ENCODE measurements at regions not wholly inside any gene's neighbourhood (a gene's known extent, or its start where the extent isn't known, plus 50 kb on each side); places are given as distances from the start of the nearest gene placed in this dataset.
"Not testable (repeated sequence)": the region's sequence is repeated elsewhere in the genome, so short reads cannot be mapped to it uniquely, and the experiment has no call there.

DNA sequence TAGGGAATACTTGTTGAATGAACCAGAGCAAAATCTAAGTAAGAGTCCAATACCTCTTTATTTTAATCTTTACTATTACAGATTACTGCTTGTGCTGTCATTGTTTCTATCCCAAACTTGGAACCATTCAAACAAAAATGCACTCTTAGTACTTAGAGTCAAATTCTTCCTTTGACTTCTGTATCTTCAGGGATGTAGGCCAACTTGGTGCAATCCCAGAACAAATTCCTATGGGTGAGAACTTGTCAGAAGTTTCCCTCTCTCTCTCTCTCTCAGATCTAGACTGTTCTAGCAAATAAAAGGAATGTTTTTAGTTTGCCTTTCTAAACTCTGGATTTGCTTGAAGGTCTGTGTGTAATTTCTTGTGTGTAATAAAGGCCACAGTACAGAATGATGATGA lies 329.0 kb upstream of the TMTC4 start:
- Mint-ChIP-seq H3K4me3 (no peak overlapping the region), H3K36me3 (ENCODE audit: low read depth) (no peaks in the 10 kb centered on the region), H3K4me1 (ENCODE audit: low read depth) (no peaks in the 10 kb centered on the region), H3K27me3 (no peaks in the 10 kb centered on the region), H3K27ac (no peak overlapping the region), H3K9me3 (no peaks in the 10 kb centered on the region)
- intact Hi-C loops (cut with micrococcal nuclease) = no loop called here

DNA sequence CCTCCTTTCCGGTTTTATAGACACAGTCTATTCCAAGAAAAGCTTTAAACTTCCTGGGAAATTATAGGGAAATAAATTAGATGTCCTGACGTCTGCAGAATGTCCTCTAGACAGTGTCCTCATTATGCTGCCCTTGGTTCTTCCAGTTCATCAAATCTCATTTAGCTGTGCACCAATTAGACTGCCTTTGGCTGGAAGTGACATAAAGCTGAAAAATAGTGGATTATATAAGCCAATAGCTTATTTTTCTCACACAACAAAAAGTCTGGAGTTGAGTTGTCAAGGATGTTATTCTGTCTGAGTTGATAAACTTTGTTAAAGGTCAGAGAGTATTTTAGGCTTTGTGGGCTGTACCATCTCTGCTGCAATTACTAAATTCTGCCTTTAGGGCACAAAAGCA lies 314.8 kb upstream of the TMTC4 start:
- peaks cover 18% of the 10 kb centered on the region for H3K9me3 Mint-ChIP-seq
- no peak overlapping the region for H3K27ac Mint-ChIP-seq
- no peaks in the 10 kb centered on the region for H3K27me3 Mint-ChIP-seq
- no peaks in the 10 kb centered on the region for H3K36me3 Mint-ChIP-seq (ENCODE audit: low read depth)
- H3K4me3 Mint-ChIP-seq = no peak overlapping the region
- intact Hi-C loops (cut with micrococcal nuclease) = no loop called here
- H3K4me1 Mint-ChIP-seq (ENCODE audit: low read depth) = no peaks in the 10 kb centered on the region

DNA sequence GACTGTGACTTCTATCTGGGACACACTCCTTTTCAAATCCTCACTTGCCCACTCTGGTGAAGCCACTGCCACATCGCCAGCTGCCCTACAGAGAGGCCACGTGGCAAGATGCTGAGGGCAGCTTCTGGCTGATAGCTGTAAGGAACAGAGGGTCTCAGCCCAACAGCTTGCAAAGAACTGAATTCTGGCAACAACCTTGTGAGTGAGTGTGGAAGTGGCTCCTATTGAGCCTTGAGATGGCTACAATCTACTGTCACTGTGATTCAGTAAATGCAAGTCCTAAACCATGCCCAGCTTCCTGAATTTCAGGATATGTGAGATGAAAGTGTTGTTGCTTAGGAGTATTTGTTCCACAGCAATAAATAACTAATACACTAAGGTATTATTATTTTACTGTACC lies 314.3 kb upstream of the TMTC4 start:
- H3K27me3 Mint-ChIP-seq = no peaks in the 10 kb centered on the region
- no peaks in the 10 kb centered on the region for H3K4me1 Mint-ChIP-seq (ENCODE audit: low read depth)
- no peak overlapping the region for H3K4me3 Mint-ChIP-seq
- H3K27ac Mint-ChIP-seq = no peak overlapping the region
- H3K36me3 Mint-ChIP-seq (ENCODE audit: low read depth) = no peaks in the 10 kb centered on the region
- intact Hi-C loops (cut with micrococcal nuclease) = no loop called here
- H3K9me3 Mint-ChIP-seq = peaks cover 13% of the 10 kb centered on the region

DNA sequence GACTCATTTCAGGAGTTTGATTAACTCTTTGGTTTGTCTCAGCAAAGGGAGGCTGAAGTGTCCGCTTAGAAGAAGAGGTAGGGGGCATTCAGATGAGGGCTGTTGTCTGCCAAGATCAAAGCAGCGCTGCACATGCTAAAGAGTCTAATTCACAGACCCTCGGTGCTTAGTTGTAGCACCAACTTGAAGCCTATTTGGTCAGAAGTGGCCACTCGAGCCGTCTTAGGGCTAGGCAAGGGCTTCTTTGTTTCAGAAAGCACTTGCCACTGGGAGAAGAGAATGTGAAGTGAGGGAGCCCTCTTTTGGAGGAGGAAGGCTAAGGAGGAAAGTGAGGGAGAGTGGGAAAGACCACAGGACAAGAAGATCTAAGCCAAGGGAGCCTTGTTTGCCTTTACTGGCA lies 313.4 kb upstream of the TMTC4 start:
- H3K27me3 Mint-ChIP-seq = no peaks in the 10 kb centered on the region
- no peak overlapping the region for H3K27ac Mint-ChIP-seq
- no peak overlapping the region for H3K4me3 Mint-ChIP-seq
- peaks cover 11% of the 10 kb centered on the region for H3K9me3 Mint-ChIP-seq
- no peaks in the 10 kb centered on the region for H3K4me1 Mint-ChIP-seq (ENCODE audit: low read depth)
- H3K36me3 Mint-ChIP-seq (ENCODE audit: low read depth) = no peaks in the 10 kb centered on the region
- intact Hi-C loops (cut with micrococcal nuclease) = no loop called here

DNA sequence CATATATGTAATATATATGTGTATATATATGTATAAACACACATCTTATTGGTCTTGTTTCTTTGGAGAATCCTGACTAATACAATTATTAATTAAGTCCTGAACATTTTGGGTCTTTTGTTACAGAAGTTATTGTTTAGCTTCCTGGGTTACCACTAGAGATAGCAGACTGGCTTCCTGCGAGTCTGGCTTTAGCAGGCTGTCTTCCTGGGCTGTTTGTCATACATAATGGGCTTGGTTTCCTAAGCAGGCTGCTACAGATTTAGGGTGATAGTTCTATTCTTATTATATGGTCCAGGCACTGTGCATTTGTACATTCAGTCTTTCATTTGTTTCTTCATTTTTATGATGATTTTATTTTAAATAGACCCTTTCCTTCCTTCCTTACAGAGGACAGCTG lies 312.0 kb upstream of the TMTC4 start:
- no peaks in the 10 kb centered on the region for H3K27me3 Mint-ChIP-seq
- no peak overlapping the region for H3K4me3 Mint-ChIP-seq
- no peaks in the 10 kb centered on the region for H3K36me3 Mint-ChIP-seq (ENCODE audit: low read depth)
- H3K9me3 Mint-ChIP-seq = peaks cover 9% of the 10 kb centered on the region
- intact Hi-C loops (cut with micrococcal nuclease) = no loop called here
- no peak overlapping the region for H3K27ac Mint-ChIP-seq
- H3K4me1 Mint-ChIP-seq (ENCODE audit: low read depth) = no peaks in the 10 kb centered on the region

DNA sequence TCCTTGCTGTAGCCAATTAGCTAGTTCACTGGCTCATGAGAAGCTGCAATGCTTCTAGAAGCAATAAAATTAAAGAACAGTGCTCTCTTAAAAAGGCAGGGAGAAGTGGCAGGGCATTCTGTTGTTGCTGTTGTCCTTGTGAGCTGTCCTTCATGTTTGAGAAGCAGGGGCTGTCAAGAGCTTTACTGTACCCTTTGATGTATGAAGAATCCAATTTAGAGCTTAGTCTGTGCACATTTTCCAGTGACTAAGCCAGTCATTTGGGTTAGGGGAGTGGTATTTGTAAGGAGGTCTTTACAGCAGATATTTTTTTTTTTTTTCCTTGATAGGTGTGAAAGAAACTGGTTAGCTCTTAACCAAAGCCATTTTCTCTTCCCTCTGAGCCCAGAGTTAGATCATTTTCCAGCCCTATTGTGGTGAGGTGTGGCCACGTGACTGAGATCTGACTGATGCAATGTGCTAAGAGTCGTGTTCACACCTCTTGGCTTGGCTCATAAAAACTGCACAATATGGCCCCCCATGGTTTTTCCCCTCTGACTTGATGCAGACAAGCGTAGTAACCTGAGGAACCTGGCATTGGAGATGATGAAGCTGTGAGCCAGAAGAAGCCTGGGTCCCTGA lies 309.6 kb upstream of the TMTC4 start:
- H3K9me3 Mint-ChIP-seq = peaks cover 8% of the 10 kb centered on the region
- no peaks in the 10 kb centered on the region for H3K27me3 Mint-ChIP-seq
- no peak overlapping the region for H3K4me3 Mint-ChIP-seq
- intact Hi-C loops (cut with micrococcal nuclease) = no loop called here
- H3K27ac Mint-ChIP-seq = no peak overlapping the region
- H3K36me3 Mint-ChIP-seq (ENCODE audit: low read depth) = no peaks in the 10 kb centered on the region
- H3K4me1 Mint-ChIP-seq (ENCODE audit: low read depth) = no peaks in the 10 kb centered on the region

DNA sequence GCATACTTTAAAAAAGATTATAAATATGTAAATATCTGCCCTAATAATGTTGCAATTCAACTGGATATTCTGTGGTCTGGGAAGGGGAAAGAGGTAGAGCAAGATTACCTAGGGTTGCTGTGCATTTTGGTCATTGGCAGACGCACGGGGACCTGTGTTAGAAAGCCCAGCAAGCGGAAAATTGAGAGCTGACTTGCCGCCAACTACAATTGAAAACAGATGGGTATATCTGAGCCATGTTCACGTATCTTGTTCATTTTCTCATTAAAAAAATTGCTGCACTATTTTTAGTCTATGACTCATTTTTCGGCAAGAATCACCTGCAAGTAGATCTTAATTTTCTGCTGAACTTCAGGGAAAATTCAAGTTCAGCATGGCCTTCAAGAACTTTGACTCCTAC lies 308.5 kb upstream of the TMTC4 start:
- H3K27ac Mint-ChIP-seq = no peak overlapping the region
- peaks cover 8% of the 10 kb centered on the region for H3K9me3 Mint-ChIP-seq
- H3K36me3 Mint-ChIP-seq (ENCODE audit: low read depth) = no peaks in the 10 kb centered on the region
- H3K4me3 Mint-ChIP-seq = no peak overlapping the region
- intact Hi-C loops (cut with micrococcal nuclease) = no loop called here
- no peaks in the 10 kb centered on the region for H3K4me1 Mint-ChIP-seq (ENCODE audit: low read depth)
- H3K27me3 Mint-ChIP-seq = no peaks in the 10 kb centered on the region

DNA sequence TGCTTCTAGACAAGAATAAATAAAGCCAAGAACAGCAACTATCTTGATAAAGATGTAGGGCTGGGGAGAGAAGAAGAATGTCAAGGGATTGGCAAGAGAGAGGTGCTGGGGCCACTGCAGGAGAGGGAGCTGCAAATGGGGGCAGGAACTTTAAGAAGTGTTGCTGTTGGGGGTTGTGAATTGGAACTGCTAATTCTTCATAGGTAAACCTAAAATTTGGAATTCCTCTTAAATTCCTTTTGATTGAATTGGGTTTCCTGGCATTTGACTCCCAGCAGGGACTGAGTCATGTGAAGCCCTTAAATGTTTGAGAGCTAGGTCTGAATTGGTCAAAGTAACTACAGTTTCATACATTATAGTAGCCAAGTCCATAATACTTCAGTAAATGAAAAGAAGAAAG lies 305.6 kb upstream of the TMTC4 start:
- Mint-ChIP-seq H3K4me1 (ENCODE audit: low read depth) (no peaks in the 10 kb centered on the region), H3K27ac (no peak overlapping the region), H3K36me3 (ENCODE audit: low read depth) (no peaks in the 10 kb centered on the region), H3K9me3 (peaks cover 14% of the 10 kb centered on the region), H3K27me3 (peaks cover 3% of the 10 kb centered on the region), H3K4me3 (no peak overlapping the region)
- intact Hi-C loops (cut with micrococcal nuclease) = no loop called here

DNA sequence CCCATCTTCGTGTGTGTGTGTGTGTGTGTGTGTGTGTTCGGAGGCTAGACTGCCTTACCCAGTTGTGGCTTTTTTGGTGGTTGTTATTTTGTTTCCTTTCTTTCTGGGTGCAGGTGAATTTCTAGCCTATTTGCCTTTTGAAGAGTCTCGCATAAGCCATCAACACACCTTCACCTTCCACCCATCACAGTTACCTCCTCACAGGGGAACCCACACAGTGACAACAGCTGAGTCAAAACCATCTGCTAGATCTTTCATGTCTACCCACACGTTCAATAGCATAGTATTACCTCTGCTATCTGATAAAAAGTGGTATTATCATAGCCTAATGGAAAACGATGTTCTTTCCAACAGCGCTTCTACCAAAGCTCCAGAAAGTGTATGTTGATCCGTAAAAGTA lies 303.2 kb upstream of the TMTC4 start:
- no peaks in the 10 kb centered on the region for H3K4me1 Mint-ChIP-seq (ENCODE audit: low read depth)
- H3K9me3 Mint-ChIP-seq = peaks cover 18% of the 10 kb centered on the region
- H3K4me3 Mint-ChIP-seq = no peak overlapping the region
- peaks cover 3% of the 10 kb centered on the region for H3K27me3 Mint-ChIP-seq
- no peak overlapping the region for H3K27ac Mint-ChIP-seq
- H3K36me3 Mint-ChIP-seq (ENCODE audit: low read depth) = no peaks in the 10 kb centered on the region
- intact Hi-C loops (cut with micrococcal nuclease) = no loop called here

DNA sequence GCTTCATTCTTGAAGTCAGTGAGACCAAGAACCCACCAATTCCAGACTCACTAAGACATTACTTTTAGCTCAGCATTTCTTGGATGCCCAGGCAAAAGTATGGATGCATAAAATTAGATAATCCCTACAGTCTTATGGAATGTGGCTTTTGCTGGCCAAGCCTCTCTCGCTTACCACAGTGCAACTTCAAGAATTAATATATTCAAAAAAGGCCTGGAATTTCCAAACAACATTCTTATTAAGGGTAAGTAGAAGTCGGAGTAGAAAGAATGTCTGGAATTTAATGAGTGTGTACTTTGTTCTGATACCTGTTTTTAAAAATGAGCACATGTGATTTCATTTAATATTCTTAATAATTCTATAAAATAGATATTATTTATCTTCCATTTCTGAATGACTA lies 302.4 kb upstream of the TMTC4 start:
- H3K9me3 Mint-ChIP-seq = peaks cover 23% of the 10 kb centered on the region
- peaks cover 3% of the 10 kb centered on the region for H3K27me3 Mint-ChIP-seq
- intact Hi-C loops (cut with micrococcal nuclease) = no loop called here
- no peak overlapping the region for H3K4me3 Mint-ChIP-seq
- H3K27ac Mint-ChIP-seq = no peak overlapping the region
- H3K4me1 Mint-ChIP-seq (ENCODE audit: low read depth) = no peaks in the 10 kb centered on the region
- no peaks in the 10 kb centered on the region for H3K36me3 Mint-ChIP-seq (ENCODE audit: low read depth)

DNA sequence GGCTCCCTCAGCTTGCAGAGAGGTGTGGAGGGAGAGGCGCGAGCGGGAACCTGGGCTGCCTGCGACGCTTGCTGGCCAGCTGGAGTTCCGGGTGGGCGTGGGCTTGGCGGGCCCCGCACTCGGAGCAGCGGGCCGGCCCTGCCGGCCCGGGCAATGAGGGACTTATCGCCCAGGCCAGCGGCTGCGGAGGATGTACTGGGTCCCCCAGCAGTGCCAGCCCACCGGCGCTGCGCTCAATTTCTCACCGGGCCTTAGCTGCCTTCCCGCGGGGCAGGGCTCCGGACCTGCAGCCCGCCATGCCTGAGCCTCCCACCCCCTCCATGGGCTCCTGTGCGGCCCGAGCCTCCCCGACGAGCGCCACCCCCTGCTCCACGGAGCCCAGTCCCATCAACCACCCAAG lies 301.1 kb upstream of the TMTC4 start:
- H3K4me3 Mint-ChIP-seq; H3K36me3 Mint-ChIP-seq (ENCODE audit: low read depth); intact Hi-C loops (cut with micrococcal nuclease); H3K4me1 Mint-ChIP-seq (ENCODE audit: low read depth); H3K27ac Mint-ChIP-seq; H3K27me3 Mint-ChIP-seq: not testable (repeated sequence)
- H3K9me3 Mint-ChIP-seq = peaks cover 25% of the 10 kb centered on the region

DNA sequence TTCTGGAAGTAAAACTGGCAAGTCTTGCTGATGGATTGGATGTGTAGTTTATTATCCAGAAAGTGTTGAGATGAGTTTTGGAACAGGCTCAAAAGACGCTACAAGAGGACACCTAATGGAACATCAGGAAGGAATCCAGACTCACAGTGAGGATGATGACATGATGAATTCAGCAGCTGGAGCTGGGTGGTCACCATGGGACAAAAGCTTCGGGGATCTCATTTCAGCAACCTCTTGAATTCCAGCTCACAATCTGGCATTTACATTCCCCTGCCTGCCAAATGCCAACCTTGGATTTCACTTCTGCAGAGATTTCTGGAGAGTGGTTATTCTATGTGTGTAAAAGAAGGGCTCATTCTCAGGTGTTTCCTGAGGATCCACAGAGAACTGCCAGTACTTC lies 288.0 kb upstream of the TMTC4 start:
- Mint-ChIP-seq H3K27ac (no peak overlapping the region), H3K27me3 (no peaks in the 10 kb centered on the region), H3K4me1 (ENCODE audit: low read depth) (no peaks in the 10 kb centered on the region), H3K36me3 (ENCODE audit: low read depth) (no peaks in the 10 kb centered on the region), H3K9me3 (peaks cover 25% of the 10 kb centered on the region), H3K4me3 (no peak overlapping the region)
- intact Hi-C loops (cut with micrococcal nuclease) = no loop called here

DNA sequence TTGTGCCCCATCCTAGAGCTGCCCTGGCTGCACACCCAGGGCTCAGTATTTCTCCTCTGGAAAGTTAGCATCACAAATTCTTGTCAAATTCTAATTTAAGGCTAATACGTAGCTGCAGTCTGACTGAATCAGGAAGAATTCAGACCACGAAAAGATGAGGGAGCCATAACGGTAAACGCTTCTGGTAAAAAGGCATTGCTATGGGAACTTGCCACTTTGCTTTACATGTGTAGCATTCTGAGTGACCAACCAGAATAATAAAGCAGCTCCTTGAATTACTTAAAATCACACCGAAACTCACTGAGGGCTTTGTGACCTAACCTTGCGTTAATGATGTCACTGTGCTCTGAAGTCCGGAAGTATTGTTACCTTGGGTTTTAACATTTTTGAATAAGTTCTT lies 286.6 kb upstream of the TMTC4 start:
- Mint-ChIP-seq H3K9me3 (peaks cover 16% of the 10 kb centered on the region), H3K4me3 (no peak overlapping the region), H3K36me3 (ENCODE audit: low read depth) (no peaks in the 10 kb centered on the region), H3K27ac (no peak overlapping the region), H3K4me1 (ENCODE audit: low read depth) (no peaks in the 10 kb centered on the region), H3K27me3 (no peaks in the 10 kb centered on the region)
- intact Hi-C loops (cut with micrococcal nuclease) = no loop called here

DNA sequence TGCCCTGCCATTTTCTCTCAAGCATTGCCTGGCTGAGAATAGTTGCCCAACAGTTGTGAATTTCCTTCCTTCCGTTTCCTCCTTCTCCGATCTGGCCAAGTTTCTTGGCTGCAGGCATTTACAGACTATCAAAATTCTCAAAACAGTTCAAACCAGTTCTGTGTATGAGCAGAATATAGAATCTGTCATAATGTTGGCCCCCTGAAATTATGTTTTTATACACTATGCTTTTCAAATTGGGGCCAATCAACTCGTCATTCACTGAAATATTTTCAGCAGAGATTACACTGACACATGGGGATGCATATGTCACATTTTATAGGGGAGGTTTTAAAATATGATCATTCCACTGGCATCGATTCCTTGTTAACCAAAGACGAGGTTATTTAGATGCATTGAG lies 284.2 kb upstream of the TMTC4 start:
- Mint-ChIP-seq H3K27ac (no peak overlapping the region), H3K9me3 (peaks cover 17% of the 10 kb centered on the region), H3K36me3 (ENCODE audit: low read depth) (no peaks in the 10 kb centered on the region), H3K4me3 (no peak overlapping the region), H3K4me1 (ENCODE audit: low read depth) (no peaks in the 10 kb centered on the region), H3K27me3 (no peaks in the 10 kb centered on the region)
- intact Hi-C loops (cut with micrococcal nuclease) = no loop called here

DNA sequence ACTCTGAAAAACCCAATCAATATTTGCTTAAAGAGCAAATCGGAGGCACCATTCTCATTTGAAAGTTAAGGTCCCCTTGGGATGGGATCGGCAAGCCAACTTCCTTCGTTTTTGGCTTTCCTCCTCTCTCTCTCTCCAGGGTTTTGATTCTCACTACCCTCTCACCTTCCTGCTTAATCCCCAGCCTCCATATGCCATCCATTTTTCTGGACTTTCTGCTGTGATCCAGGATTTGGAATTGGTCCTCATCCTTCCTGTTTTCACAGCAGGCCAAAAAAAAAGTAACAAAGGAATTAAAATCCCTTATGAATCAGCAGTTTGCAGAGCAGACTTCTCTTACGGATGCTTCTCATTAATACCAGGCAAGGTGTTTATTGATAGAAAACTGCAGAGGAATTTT lies 283.1 kb upstream of the TMTC4 start:
- intact Hi-C loops (cut with micrococcal nuclease) = no loop called here
- Mint-ChIP-seq H3K4me3 (no peak overlapping the region), H3K9me3 (peaks cover 17% of the 10 kb centered on the region), H3K36me3 (ENCODE audit: low read depth) (no peaks in the 10 kb centered on the region), H3K4me1 (ENCODE audit: low read depth) (no peaks in the 10 kb centered on the region), H3K27me3 (no peaks in the 10 kb centered on the region), H3K27ac (no peak overlapping the region)

Measured in dendritic cell treated with granulocyte-macrophage colony-stimulating factor and Interleukin-4, amounts not matched to agents 40 ng/mL and 50 ng/mL, for 4 days (primary cell).